ENCODE measurements at regions not wholly inside any gene's neighbourhood (a gene's known extent, or its start where the extent isn't known, plus 50 kb on each side); places are given as distances from the start of the nearest gene placed in this dataset.

DNA sequence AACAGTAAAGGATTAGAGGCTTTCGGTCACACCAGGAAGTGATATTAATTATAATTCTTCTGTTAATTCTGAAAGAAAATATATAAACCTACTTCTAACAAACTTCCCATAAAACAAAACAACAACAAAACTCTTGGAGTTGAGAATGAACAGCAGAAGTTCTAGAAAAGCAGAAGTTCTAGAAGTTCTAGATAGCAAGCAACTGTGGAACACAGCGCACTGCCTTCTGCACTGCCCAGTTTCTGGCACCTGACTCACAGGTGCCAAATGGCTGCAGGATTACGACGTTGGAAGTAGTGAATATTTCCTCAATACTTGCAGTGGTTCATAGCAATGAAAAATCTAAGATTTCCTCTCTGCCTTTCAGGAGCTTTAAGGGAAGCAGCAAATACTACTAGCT is 132.2 kb downstream of the OR13A1 start:
- TF ChIP-seq CTCF (IDR thresholded peaks at IDR 0.05; ENCODE audit: poor library complexity) = no peak
- no peak for TF ChIP-seq EZH2 (IDR thresholded peaks at IDR 0.05; ENCODE audit: borderline replicate concordance)

All from hepatocyte (in vitro differentiated cells).